ENCODE measurements at regions not wholly inside any gene's neighbourhood (a gene's known extent, or its start where the extent isn't known, plus 50 kb on each side); places are given as distances from the start of the nearest gene placed in this dataset.

- TF ChIP-seq CTCF (optimal IDR thresholded peaks at IDR 0.05 in 1 of 3, IDR thresholded peaks at IDR 0.05 in 1 of 3, conservative IDR thresholded peaks at IDR 0.05 in 1 of 3; ENCODE audit: extremely low read depth in 1 of 3, insufficient read depth in 2 of 3, low read length in 3 of 3) (no peak), EZH2 (IDR thresholded peaks at IDR 0.05; ENCODE audit: low read length) (no peak)
Observed at GRCh38 chr4:169899295-169899694, 126.9 kb downstream of the MFAP3L start.

Data from keratinocyte (primary cell).